GM18526 (cell line): ENCODE measurements at regions not wholly inside any gene's neighbourhood (a gene's known extent, or its start where the extent isn't known, plus 50 kb on each side); places are given as distances from the start of the nearest gene placed in this dataset.

ENCODE experiments used
- POLR2A ChIP-seq: IDR thresholded peaks from 3 replicates; pipeline ENCODE4 v1.6.1; 2011; ENCODE audit not compliant: insufficient read length; ENCODE audit errors: extremely low read depth

- TF ChIP-seq POLR2A, result no peak
Measured at GRCh38 chr1:4523551-4523950, 130.9 kb upstream of the AJAP1 start.

DNA sequence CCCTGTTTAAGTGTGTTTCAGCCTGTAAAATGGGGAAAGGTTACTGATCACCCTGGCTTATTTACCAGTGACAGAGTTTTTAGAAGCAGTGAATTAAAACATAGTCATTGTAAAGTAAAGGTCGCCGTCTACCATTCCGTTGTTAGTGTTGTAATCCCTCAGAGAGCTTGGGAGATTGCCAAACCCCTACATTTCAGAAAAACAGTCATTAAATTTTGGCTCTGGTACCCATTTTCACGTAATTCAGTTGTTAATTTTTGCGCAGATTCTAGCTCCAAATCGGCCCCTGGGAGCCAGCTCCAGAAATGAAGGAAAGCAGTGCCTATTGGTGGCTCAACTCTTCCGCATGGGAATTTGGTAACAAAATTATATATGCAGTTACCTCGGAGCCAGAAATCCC is 127.7 kb upstream of the AJAP1 start:
- no peak for TF ChIP-seq POLR2A

DNA sequence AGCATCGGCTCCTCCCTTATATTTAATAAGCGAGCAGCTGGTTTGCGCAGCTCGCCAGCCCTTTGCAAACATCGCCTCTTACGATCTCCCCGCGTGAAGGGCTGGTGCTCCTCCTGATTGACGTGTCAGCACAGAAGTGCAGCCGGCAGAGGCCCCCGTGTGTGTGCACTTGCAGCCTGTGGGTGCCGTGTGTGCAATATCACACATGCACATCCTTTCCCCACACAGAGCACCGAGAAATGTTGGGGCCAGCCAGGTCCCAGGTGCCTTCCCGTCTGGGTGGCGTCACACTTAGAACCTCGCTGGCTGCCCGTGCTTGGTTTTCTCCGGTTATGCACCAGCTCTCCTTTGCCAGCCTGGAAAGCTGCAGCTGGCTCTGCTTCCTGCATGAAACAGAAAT is 126.6 kb upstream of the AJAP1 start:
- TF ChIP-seq POLR2A, result no peak

GRCh38 chr1:4528590-4528989 is 125.8 kb upstream of the AJAP1 start:
- TF ChIP-seq POLR2A, result no peak

DNA sequence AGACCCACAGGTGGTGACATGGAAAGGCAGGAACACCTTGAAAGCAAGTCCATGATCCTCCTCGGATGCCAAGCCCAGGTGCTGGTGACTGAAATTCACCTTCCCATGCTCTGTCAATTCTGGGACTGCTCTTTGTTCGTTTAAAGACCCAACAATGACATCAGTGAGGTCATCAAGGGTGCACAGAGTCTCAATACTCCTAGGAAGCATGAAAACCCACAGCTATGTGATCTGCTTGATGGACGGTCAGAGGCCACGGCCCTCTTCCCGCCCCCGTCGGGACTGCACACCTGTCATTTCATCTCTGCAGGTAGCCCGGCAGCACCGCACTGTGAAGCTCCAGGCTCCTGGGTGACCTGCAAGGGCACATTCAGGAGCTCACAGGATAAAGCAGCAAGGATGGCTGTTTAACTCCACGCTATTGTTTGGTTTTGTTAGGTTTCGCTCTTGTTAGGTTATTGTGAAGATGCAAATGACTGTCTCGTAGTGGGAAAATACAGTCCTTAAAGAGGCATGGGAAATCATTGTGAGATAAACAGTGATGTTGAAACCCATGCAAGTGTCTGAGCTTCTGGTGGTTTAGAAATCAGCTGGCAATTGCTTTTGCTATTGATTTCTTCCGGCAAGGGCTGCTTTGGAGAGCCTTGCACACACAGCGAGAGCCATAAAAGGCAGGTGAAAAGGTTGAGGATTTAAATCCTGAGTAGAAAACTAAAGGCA is 124.8 kb upstream of the AJAP1 start:
- TF ChIP-seq POLR2A, result no peak

- TF ChIP-seq POLR2A, result no peak
Measured at GRCh38 chr1:4530166-4530785, 124.1 kb upstream of the AJAP1 start.

DNA sequence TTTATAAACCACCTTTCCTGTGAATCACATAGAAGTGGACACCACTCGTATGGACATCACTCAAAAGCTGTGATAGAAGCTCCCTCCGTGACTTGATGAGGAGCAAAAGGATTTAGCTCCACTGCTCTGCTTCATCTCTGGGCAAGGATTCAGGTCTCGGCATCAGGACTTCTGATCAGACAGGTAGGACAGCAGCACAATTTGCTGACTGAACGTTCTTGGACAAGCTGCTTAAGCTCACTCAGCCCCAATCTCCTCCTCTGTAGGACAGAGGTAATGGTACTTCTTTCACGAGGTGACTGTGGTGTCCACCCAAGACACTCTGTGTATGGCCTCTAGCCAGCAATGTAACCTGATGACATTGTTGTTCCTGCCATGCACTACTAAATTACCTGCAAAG is 122.6 kb upstream of the AJAP1 start:
- no peak for TF ChIP-seq POLR2A

- TF ChIP-seq POLR2A, result no peak
Measured at GRCh38 chr1:4532656-4533055, 121.8 kb upstream of the AJAP1 start.

GRCh38 chr1:4546911-4547310 is 107.5 kb upstream of the AJAP1 start:
- no peak for TF ChIP-seq POLR2A

GRCh38 chr1:4549930-4550329 is 104.5 kb upstream of the AJAP1 start:
- no peak for TF ChIP-seq POLR2A

DNA sequence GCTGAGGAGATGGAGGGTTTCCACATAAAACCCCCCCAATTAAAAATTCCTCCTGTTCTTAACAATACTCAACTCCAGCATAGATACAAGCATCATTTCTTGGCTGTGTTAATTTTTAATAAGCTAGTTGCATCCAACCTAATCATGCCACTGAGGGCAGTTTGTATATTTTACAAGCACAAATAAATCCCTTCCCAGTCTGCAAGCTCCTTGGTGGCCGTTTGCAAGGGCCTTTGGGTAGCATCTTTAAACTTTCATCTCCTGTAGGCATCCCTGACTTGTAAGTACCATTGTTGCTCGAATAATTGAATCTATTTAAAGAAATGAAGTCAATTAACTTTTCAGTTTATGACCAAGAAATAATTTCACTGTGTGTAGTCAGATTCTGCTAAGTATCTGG is 103.5 kb upstream of the AJAP1 start:
- no peak for TF ChIP-seq POLR2A

DNA sequence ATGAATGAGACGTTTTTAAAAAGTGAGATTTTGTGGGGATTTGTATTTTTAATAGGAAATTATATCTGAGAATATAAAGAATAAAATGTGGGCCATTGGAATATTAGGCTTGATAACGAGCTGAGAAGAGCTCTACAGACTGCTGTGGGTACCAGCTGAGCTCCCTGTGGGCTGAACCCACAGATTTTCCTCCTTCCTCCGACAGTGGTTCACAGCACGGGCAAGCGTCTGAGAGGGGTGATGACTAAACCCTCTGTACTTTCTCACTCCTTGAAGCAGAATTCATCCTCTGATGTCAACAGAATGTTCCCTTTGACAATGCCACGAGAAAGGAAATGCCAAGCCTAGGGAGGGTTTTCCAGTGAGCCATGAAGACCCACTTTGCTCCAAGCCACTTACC is 102.7 kb upstream of the AJAP1 start:
- TF ChIP-seq POLR2A, result no peak

- TF ChIP-seq POLR2A, result no peak
Measured at GRCh38 chr1:4553761-4554160, 100.6 kb upstream of the AJAP1 start.

DNA sequence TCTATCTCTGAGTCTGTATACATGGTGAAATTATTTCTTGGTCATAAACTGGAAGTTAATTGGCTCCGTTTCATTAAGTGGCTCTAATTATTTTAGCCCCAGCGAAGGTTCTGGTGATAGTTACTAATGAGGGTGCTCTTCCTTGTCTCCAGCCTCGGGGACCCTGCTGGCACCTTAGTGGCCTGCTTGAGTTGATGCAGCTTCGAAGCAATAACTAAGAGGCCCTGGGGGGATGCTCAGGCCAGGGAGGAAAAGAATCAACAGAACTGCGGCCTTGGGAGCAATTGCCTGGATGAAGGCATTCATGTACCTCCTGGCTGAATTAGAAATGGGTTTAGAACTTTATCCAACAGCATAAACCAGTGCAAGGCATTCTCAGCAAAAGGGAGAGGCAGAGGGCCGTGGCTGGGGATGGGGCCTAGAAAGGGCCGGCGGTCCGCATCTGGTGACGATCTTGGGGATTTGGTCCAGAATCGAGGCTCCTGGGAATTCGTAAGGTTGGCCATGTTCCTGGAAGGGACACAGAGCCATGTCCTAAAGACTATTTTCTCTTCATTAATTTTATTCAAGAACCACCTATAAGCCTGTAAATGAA is 100.0 kb upstream of the AJAP1 start:
- no peak for TF ChIP-seq POLR2A

- TF ChIP-seq POLR2A, result no peak
Measured at GRCh38 chr1:4557949-4558348, 96.5 kb upstream of the AJAP1 start.

GRCh38 chr1:4561205-4561604 is 93.2 kb upstream of the AJAP1 start:
- no peak for TF ChIP-seq POLR2A

DNA sequence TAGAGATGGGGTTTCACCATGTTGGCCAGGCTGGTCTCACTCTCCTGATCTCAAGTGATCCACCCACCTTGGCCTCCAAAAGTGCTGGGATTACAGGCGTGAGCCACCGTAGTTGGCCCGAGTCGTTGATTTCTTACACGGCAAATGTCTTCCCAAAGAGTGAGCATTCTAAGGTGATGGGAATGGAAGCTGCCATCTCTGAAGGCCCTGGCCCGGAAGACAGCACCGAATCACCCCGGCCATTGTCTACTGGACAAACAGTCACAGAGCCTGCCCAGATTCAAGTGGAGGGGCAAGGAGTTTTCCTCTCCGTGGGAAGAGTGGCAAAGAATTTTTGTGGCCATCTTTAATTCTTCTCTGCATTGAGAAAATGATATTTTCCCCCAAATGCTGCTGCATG is 92.1 kb upstream of the AJAP1 start:
- TF ChIP-seq POLR2A, result no peak
